ENCODE measurements at regions not wholly inside any gene's neighbourhood (a gene's known extent, or its start where the extent isn't known, plus 50 kb on each side); places are given as distances from the start of the nearest gene placed in this dataset.

GRCh38 chr18:56379256-56379655 is 259.1 kb downstream of the TXNL1 start:
- H3K9me3 Mint-ChIP-seq: peaks cover 0 to 2% (median 0%) of the 10 kb centered on the region in 7 donors
- Histone ChIP-seq H3K27me3 (ENCODE audit: control insufficient read depth in 2 of 2, insufficient read depth in 2 of 2, low read length in 2 of 2) (no peaks in the 10 kb centered on the region), H3K79me2 (ENCODE audit: insufficient read depth, low read length) (no peaks in the 10 kb centered on the region), H3K4me3 (replicated peaks in 1 of 3; ENCODE audit: low read depth in 2 of 3, low read length in 3 of 3) (no peak overlapping the region), H3K27ac (ENCODE audit: low read depth in 1 of 2, low read length in 2 of 2) (no peak overlapping the region), H3K9ac (ENCODE audit: insufficient read depth, low read length, poor library complexity, severe bottlenecking) (no peak overlapping the region), H3K4me1 (ENCODE audit: control insufficient read depth in 1 of 2, insufficient read depth in 2 of 2, low read length in 2 of 2) (no peaks in the 10 kb centered on the region), H3K9me3 (replicated peaks in 1 of 2; ENCODE audit: control insufficient read depth in 1 of 2, insufficient read depth in 1 of 2, low read length in 2 of 2) (no peaks in the 10 kb centered on the region), H3K36me3 (replicated peaks in 1 of 2; ENCODE audit: control insufficient read depth in 1 of 2, insufficient read depth in 2 of 2, low read length in 2 of 2) (no peaks in the 10 kb centered on the region), H3K4me2 (replicated peaks; ENCODE audit: extremely low read depth, low read length, poor library complexity, severe bottlenecking) (no peak overlapping the region), H2AFZ (ENCODE audit: insufficient read depth, low read depth, low read length, poor library complexity, severe bottlenecking) (no peak overlapping the region), H4K20me1 (ENCODE audit: insufficient read depth, low read length) (no peaks in the 10 kb centered on the region)
- peaks cover 0 to 2% (median 0%) of the 10 kb centered on the region in 3 donors for H3K27me3 Mint-ChIP-seq (ENCODE audit: low read depth in 3 of 3)
- peaks cover 1% of the 10 kb centered on the region for H3K4me1 Mint-ChIP-seq
- no peak for TF ChIP-seq CTCF (IDR thresholded peaks at IDR 0.05)
- H3K4me3 Mint-ChIP-seq: no peak overlapping the region
- H3K36me3 Mint-ChIP-seq: no peaks in the 10 kb centered on the region
- intact Hi-C loops (cut with micrococcal nuclease): no loop called here
- WGBS (ENCODE audit: insufficient coverage): 63% methylated on average over 1 of the region's 6 CpGs
- no peak for DNase-seq
- H3K27ac Mint-ChIP-seq: no peak overlapping the region

DNA sequence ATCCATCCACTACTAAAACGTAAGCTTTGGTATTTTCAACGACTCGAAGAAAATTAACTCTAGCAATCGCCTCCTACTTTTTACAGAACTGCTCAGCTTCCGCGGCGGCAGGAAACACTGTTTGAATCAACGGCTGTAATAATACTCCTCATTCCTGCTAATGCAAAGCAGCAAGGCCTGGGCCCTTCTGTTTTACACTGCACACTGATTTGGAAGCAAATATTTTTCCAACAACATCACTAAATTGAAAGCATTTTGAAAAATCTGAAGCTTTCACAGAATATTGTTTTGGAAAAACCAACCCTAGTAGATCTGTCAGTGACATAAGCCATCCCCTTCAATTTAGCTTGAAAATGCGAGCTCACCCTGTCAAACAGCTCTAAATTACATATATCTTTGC is 261.2 kb downstream of the TXNL1 start:
- Mint-ChIP-seq H3K4me1 (peaks cover 1% of the 10 kb centered on the region), H3K36me3 (no peaks in the 10 kb centered on the region), H3K9me3 (peaks cover 0 to 2% (median 0%) of the 10 kb centered on the region in 7 donors), H3K27me3 (ENCODE audit: low read depth in 3 of 3) (peaks cover 0 to 2% (median 0%) of the 10 kb centered on the region in 3 donors), H3K4me3 (no peak overlapping the region), H3K27ac (no peak overlapping the region)
- DNase-seq: no peak
- Histone ChIP-seq H3K4me2 (replicated peaks; ENCODE audit: extremely low read depth, low read length, poor library complexity, severe bottlenecking) (no peak overlapping the region), H3K36me3 (replicated peaks in 1 of 2; ENCODE audit: control insufficient read depth in 1 of 2, insufficient read depth in 2 of 2, low read length in 2 of 2) (no peaks in the 10 kb centered on the region), H3K9me3 (replicated peaks in 1 of 2; ENCODE audit: control insufficient read depth in 1 of 2, insufficient read depth in 1 of 2, low read length in 2 of 2) (no peaks in the 10 kb centered on the region), H3K4me1 (ENCODE audit: control insufficient read depth in 1 of 2, insufficient read depth in 2 of 2, low read length in 2 of 2) (no peaks in the 10 kb centered on the region), H4K20me1 (ENCODE audit: insufficient read depth, low read length) (no peaks in the 10 kb centered on the region), H3K27me3 (ENCODE audit: control insufficient read depth in 2 of 2, insufficient read depth in 2 of 2, low read length in 2 of 2) (no peaks in the 10 kb centered on the region), H3K27ac (ENCODE audit: low read depth in 1 of 2, low read length in 2 of 2) (no peak overlapping the region), H2AFZ (ENCODE audit: insufficient read depth, low read depth, low read length, poor library complexity, severe bottlenecking) (peak overlapping the region; percentile 45), H3K4me3 (replicated peaks in 1 of 3; ENCODE audit: low read depth in 2 of 3, low read length in 3 of 3) (no peak overlapping the region), H3K79me2 (ENCODE audit: insufficient read depth, low read length) (no peaks in the 10 kb centered on the region), H3K9ac (ENCODE audit: insufficient read depth, low read length, poor library complexity, severe bottlenecking) (no peak overlapping the region)
- intact Hi-C loops (cut with micrococcal nuclease): no loop called here
- TF ChIP-seq CTCF (IDR thresholded peaks at IDR 0.05): no peak
- WGBS (ENCODE audit: insufficient coverage): 60% methylated on average over 8 of the region's 9 CpGs
